ENCODE measurements at regions not wholly inside any gene's neighbourhood (a gene's known extent, or its start where the extent isn't known, plus 50 kb on each side); places are given as distances from the start of the nearest gene placed in this dataset.

- H3K56ac ChIP-seq (replicated peaks; ENCODE audit: insufficient read length, low read depth, low read length), result no peak overlapping the region
- no peak overlapping the region for H4K8ac ChIP-seq (ENCODE audit: extremely low read depth, insufficient read depth, low read length)
- whole genome bisulfite sequencing, 2 experiments (ENCODE audit: extremely low coverage in 1 of 2, insufficient coverage in 1 of 2, insufficient read length in 1 of 2, insufficient replicate concordance in 2 of 2, low coverage in 1 of 2, low lambda C conversion rate in 2 of 2, missing lambda C conversion rate in 1 of 2), result 89% methylated on average over 16 of the region's 16 CpGs; no CpG with 5 or more reads in 1 of the 2 experiments
- no peak overlapping the region for H2BK120ac ChIP-seq (replicated peaks; ENCODE audit: low read depth, low read length)
- H3K14ac ChIP-seq (ENCODE audit: insufficient read length), result no peak overlapping the region
- no peaks in the 10 kb centered on the region for H3K79me2 ChIP-seq (ENCODE audit: control insufficient read depth in 1 of 2, insufficient read depth in 2 of 2, low read length in 2 of 2)
- no peak overlapping the region for H3K4me2 ChIP-seq (ENCODE audit: insufficient read depth in 1 of 2, low read depth in 2 of 2, low read length in 2 of 2)
- H3K79me1 ChIP-seq (ENCODE audit: low read depth, low read length), result no peaks in the 10 kb centered on the region
- H3K4ac ChIP-seq (replicated peaks; ENCODE audit: insufficient read length, low read depth, low read length), result no peak overlapping the region
- FAIRE-seq (no peak), DNase-seq (ENCODE audit: low read depth in 1 of 2, low spot score in 2 of 2) (no peak)
- no peaks in the 10 kb centered on the region for H4K20me1 ChIP-seq (replicated peaks in 1 of 2; ENCODE audit: control insufficient read depth in 1 of 2, insufficient read depth in 2 of 2, low read length in 2 of 2)
- no peak overlapping the region for H2AK5ac ChIP-seq (ENCODE audit: low read depth, low read length)
- no peak overlapping the region for H4K91ac ChIP-seq (replicated peaks; ENCODE audit: insufficient read length, low read length)
- CTCF ChIA-PET (ENCODE audit: partially characterized antibody), result interaction anchor here (0.6 to 1.5 kb wide), 5 partner anchors 29 to 144 kb away, joined by 3 to 4 read pairs (median 3); no protein-coding TSS in a partner anchor
- H3K36me3 ChIP-seq (ENCODE audit: control insufficient read depth in 2 of 4, insufficient read depth in 4 of 4, low read length in 3 of 4), result no peaks in the 10 kb centered on the region
- H3K27ac ChIP-seq (ENCODE audit: low read depth, low read length), result no peak overlapping the region
- H3K4me3 ChIP-seq (ENCODE audit: extremely low read depth in 1 of 4, insufficient read depth in 2 of 4, low read depth in 3 of 4, low read length in 4 of 4), result no peak overlapping the region
- no peak overlapping the region for H2BK20ac ChIP-seq (ENCODE audit: low read length)
- POLR2A ChIA-PET (ENCODE audit: partially characterized antibody), result no interaction called here
- no peak overlapping the region for H2BK12ac ChIP-seq (ENCODE audit: low read depth, low read length)
- H3K18ac ChIP-seq (ENCODE audit: extremely low read depth, low read length), result no peak overlapping the region
- H2BK15ac ChIP-seq (ENCODE audit: low read length), result peak overlapping the region; percentile 18; the same call in 1 of the 2 replicates
- no peak overlapping the region for H3K23ac ChIP-seq (ENCODE audit: insufficient read length)
- H2AFZ ChIP-seq (ENCODE audit: low read length), result no peak overlapping the region
- no peaks in the 10 kb centered on the region; a peak in 1 of 4 replicates for H3K9me3 ChIP-seq (ENCODE audit: insufficient read depth in 2 of 2, low read depth in 1 of 2, low read length in 1 of 2)
- no peak overlapping the region for H2BK5ac ChIP-seq (ENCODE audit: low read depth, low read length)
- H3K9ac ChIP-seq (replicated peaks in 1 of 4; ENCODE audit: extremely low read depth in 1 of 4, low read depth in 3 of 4, low read length in 3 of 4), result no peak overlapping the region
- no peak overlapping the region for H4K5ac ChIP-seq (ENCODE audit: insufficient read length, low read depth, low read length)
- H3K23me2 ChIP-seq (ENCODE audit: low read depth, low read length), result no peaks in the 10 kb centered on the region
- no peaks in the 10 kb centered on the region for H3K27me3 ChIP-seq (replicated peaks in 1 of 4; ENCODE audit: control insufficient read depth in 3 of 4, extremely low read depth in 1 of 4, insufficient read depth in 3 of 4, low read length in 3 of 4)
- peaks cover 0 to 12% (median 7%) of the 10 kb centered on the region in 4 experiments; a peak in 4 of 7 replicates for H3K4me1 ChIP-seq (replicated peaks in 1 of 4; ENCODE audit: control insufficient read depth in 3 of 4, insufficient read depth in 4 of 4, low read length in 3 of 4)
- TF ChIP-seq BCL11A (IDR thresholded peaks at IDR 0.05; ENCODE audit: low read depth in 2 of 2, low read length in 2 of 2) (no peak), MAFK (IDR thresholded peaks at IDR 0.05; ENCODE audit: low read depth, low read length) (no peak), EP300 (IDR thresholded peaks at IDR 0.05; ENCODE audit: borderline replicate concordance in 1 of 2, low read depth in 2 of 2, low read length in 2 of 2) (no peak), TAF7 (optimal IDR thresholded peaks at IDR 0.05; ENCODE audit: borderline replicate concordance, low read depth, low read length) (no peak), CTCF (IDR thresholded peaks at IDR 0.05; ENCODE audit: control extremely low read depth in 1 of 3, insufficient read depth in 1 of 3, low read depth in 1 of 3, low read length in 3 of 3) (no peak), CREB1 (IDR thresholded peaks at IDR 0.05) (no peak), SRF (IDR thresholded peaks at IDR 0.05; ENCODE audit: low read depth, low read length) (no peak), KDM1A (IDR thresholded peaks at IDR 0.05; ENCODE audit: borderline replicate concordance, low read length) (no peak), POLR2A (IDR thresholded peaks at IDR 0.05; ENCODE audit: control extremely low read depth in 1 of 2, low read depth in 2 of 2, low read length in 2 of 2) (no peak), ZNF274 (IDR thresholded peaks at IDR 0.05; ENCODE audit: borderline replicate concordance, extremely low read depth, low read length) (no peak)
Observed at GRCh38 chr17:73738751-73739575, 94.7 kb upstream of the SDK2 start.
